Activated B cell treated with CpG ODN at 0.5 μM for 24 hours (primary cell): ENCODE measurements at regions not wholly inside any gene's neighbourhood (a gene's known extent, or its start where the extent isn't known, plus 50 kb on each side); places are given as distances from the start of the nearest gene placed in this dataset.

ENCODE experiments used
- ATAC-seq: fragments of 200-7000 bp; cut with Tn5 transposase; one replicate; pipeline ENCODE4 v1.10.0; 2021; ENCODE audit warnings: low read depth, mild to moderate bottlenecking, moderate library complexity
- CTCF ChIA-PET: fragments of 350-600 bp; sonication (Branson Sonifier 250); formaldehyde crosslinking; loops from one replicate; lab custom pipeline; 2021; ENCODE audit warnings: antibody characterized with exemption; lab: Charles Lee
- POLR2A ChIA-PET: fragments of 350-600 bp; sonication (Branson Sonifier 250); formaldehyde crosslinking; loops from one replicate; lab custom pipeline; 2021; ENCODE audit warnings: antibody characterized with exemption; lab: Charles Lee
- DNase-seq: peaks from one replicate; pipeline ENCODE4 v3.0.0; 2022
- H3K27ac Mint-ChIP-seq: one replicate; pipeline ENCODE4 v1.8.0; 2020; ENCODE audit warnings: mixed read lengths
- H3K27me3 Mint-ChIP-seq: one replicate; pipeline ENCODE4 v1.8.0; 2021; ENCODE audit warnings: mixed read lengths
- H3K36me3 Mint-ChIP-seq: one replicate; pipeline ENCODE4 v1.8.0; 2021; ENCODE audit warnings: low read depth, mixed read lengths
- H3K4me1 Mint-ChIP-seq: one replicate; pipeline ENCODE4 v1.8.0; 2021; ENCODE audit warnings: mixed read lengths
- H3K4me3 Mint-ChIP-seq: one replicate; pipeline ENCODE4 v1.8.0; 2020; ENCODE audit warnings: mild to moderate bottlenecking, mixed read lengths
- H3K9me3 Mint-ChIP-seq: one replicate; pipeline ENCODE4 v1.8.0; 2020; ENCODE audit warnings: mixed read lengths
- CTCF ChIP-seq: fragments of 200-600 bp; IDR thresholded peaks from one replicate; pipeline ENCODE4 v1.8.0; 2022; ENCODE audit warnings: antibody characterized with exemption, mild to moderate bottlenecking
- intact Hi-C: fragments of 100-400 bp; cut with micrococcal nuclease; formaldehyde crosslinking; loops from one replicate; pipeline ENCODE4 v1.15.1; 2024

- intact Hi-C loops: no loop called here
- ChIA-PET POLR2A (no interaction called here), CTCF (interaction anchor here (1.5 kb wide), 1 partner anchor 381 kb away, joined by 4 read pairs; no protein-coding TSS in a partner anchor)
- Mint-ChIP-seq H3K27ac (no peak overlapping the region), H3K27me3 (peaks cover 28% of the 10 kb centered on the region), H3K4me1 (no peaks in the 10 kb centered on the region), H3K4me3 (no peak overlapping the region), H3K9me3 (peaks cover 2% of the 10 kb centered on the region), H3K36me3 (no peaks in the 10 kb centered on the region)
- no peak for TF ChIP-seq CTCF
- no peak for ATAC-seq
- DNase-seq: no peak
Observed at GRCh38 chr12:111275308-111275707, 93.6 kb downstream of the PHETA1 start.

GRCh38 chr12:111274777-111275176, 94.1 kb downstream of the PHETA1 start:
- Mint-ChIP-seq H3K27ac (no peak overlapping the region), H3K36me3 (no peaks in the 10 kb centered on the region), H3K4me1 (no peaks in the 10 kb centered on the region), H3K4me3 (no peak overlapping the region), H3K9me3 (peaks cover 2% of the 10 kb centered on the region), H3K27me3 (peaks cover 28% of the 10 kb centered on the region)
- intact Hi-C loops: no loop called here
- CTCF ChIA-PET: interaction anchor here (0.7 to 1.5 kb wide), 3 partner anchors 337 to 1491 kb away, joined by 3 to 4 read pairs (median 3); no protein-coding TSS in a partner anchor
- POLR2A ChIA-PET: no interaction called here
- DNase-seq (no peak), ATAC-seq (no peak)
- no peak for TF ChIP-seq CTCF

- Mint-ChIP-seq H3K27me3 (peaks cover 16% of the 10 kb centered on the region), H3K4me1 (no peaks in the 10 kb centered on the region), H3K36me3 (no peaks in the 10 kb centered on the region), H3K27ac (no peak overlapping the region), H3K4me3 (no peak overlapping the region), H3K9me3 (peaks cover 2% of the 10 kb centered on the region)
- ATAC-seq: no peak
- CTCF ChIA-PET: interaction anchor here (1.9 kb wide), 1 partner anchor 377 kb away, joined by 9 read pairs; no protein-coding TSS in a partner anchor
- TF ChIP-seq CTCF: no peak
- POLR2A ChIA-PET: no interaction called here
- no peak for DNase-seq
- intact Hi-C loops: no loop called here
Observed at GRCh38 chr12:111271674-111272418, 97.0 kb downstream of the PHETA1 start.

GRCh38 chr12:111270774-111271173, 98.1 kb downstream of the PHETA1 start:
- CTCF ChIA-PET: interaction anchor here (1.9 kb wide), 1 partner anchor 376 kb away, joined by 9 read pairs; no protein-coding TSS in a partner anchor
- H3K27ac Mint-ChIP-seq: no peak overlapping the region
- no peak for TF ChIP-seq CTCF
- no peak overlapping the region for H3K4me3 Mint-ChIP-seq
- intact Hi-C loops: no loop called here
- ATAC-seq (no peak), DNase-seq (no peak)
- POLR2A ChIA-PET: no interaction called here
- peaks cover 2% of the 10 kb centered on the region for H3K9me3 Mint-ChIP-seq
- H3K27me3 Mint-ChIP-seq: peaks cover 16% of the 10 kb centered on the region
- H3K4me1 Mint-ChIP-seq: no peaks in the 10 kb centered on the region
- H3K36me3 Mint-ChIP-seq: no peaks in the 10 kb centered on the region

GRCh38 chr12:111270239-111270638, 98.7 kb downstream of the PHETA1 start:
- no peak for ATAC-seq
- Mint-ChIP-seq H3K27me3 (peaks cover 16% of the 10 kb centered on the region), H3K4me3 (no peak overlapping the region), H3K36me3 (no peaks in the 10 kb centered on the region), H3K9me3 (peaks cover 2% of the 10 kb centered on the region), H3K4me1 (no peaks in the 10 kb centered on the region), H3K27ac (no peak overlapping the region)
- CTCF ChIA-PET: no interaction called here
- intact Hi-C loops: no loop called here
- no peak for TF ChIP-seq CTCF
- POLR2A ChIA-PET: no interaction called here
- DNase-seq: no peak
